GM12878 (cell line): ENCODE measurements at regions not wholly inside any gene's neighbourhood (a gene's known extent, or its start where the extent isn't known, plus 50 kb on each side); places are given as distances from the start of the nearest gene placed in this dataset.

ENCODE experiments used
- ATAC-seq: fragments of 200-7000 bp; cut with Tn5 transposase; 3 replicates; pipeline ENCODE4 v1.9.1; 2020; ENCODE audit warnings: mild to moderate bottlenecking, moderate library complexity
- BruUV-seq: library from RNA; stranded (reverse); fragments of 400-500 nt; replicated peaks from 2 replicates; lab custom pipeline; 2021; lab: Mats Ljungman, UMichigan
- CTCF ChIA-PET: fragments of 300-600 bp; sonication (Branson Sonifier 250); formaldehyde crosslinking; extraction: SDS; loops from one replicate; lab custom pipeline; 2021; ENCODE audit warnings: inconsistent platforms; lab: Yijun Ruan, JAX
- POLR2A ChIA-PET: fragments of 350-600 bp; formaldehyde crosslinking; extraction: SDS; loops from one replicate; lab custom pipeline; 2021; ENCODE audit warnings: inconsistent platforms; lab: Charles Lee
- RAD21 ChIA-PET: fragments of 300-600 bp; sonication (Branson Sonifier 250); formaldehyde crosslinking; loops from one replicate; lab custom pipeline; 2023; ENCODE audit warnings: antibody characterized with exemption; ENCODE audit not compliant: unreplicated experiment; lab: Charles Lee
- SMC1A ChIA-PET: fragments of 300-600 bp; sonication (Branson Sonifier 250); formaldehyde crosslinking; loops from one replicate; lab custom pipeline; 2023; ENCODE audit not compliant: unreplicated experiment, uncharacterized antibody; lab: Charles Lee
- DNase-seq: peaks from one replicate; pipeline ENCODE4 v3.0.0-alpha.2; 2011; ENCODE audit warnings: low read depth, low spot score
- FAIRE-seq: peaks from 3 replicates; lab custom pipeline; 2011; peaks lifted over from hg19 to GRCh38; lab: Jason Lieb, UNC
- H2AFZ ChIP-seq: 2 replicates; pipeline ENCODE4 v1.6.0; 2011; ENCODE audit warnings: low read depth, low read length, control low read depth; ENCODE audit not compliant: control insufficient read depth
- H3K27ac ChIP-seq: 2 replicates; pipeline ENCODE4 v1.5.1; 2011; ENCODE audit warnings: control low read depth; ENCODE audit not compliant: control insufficient read depth, insufficient read depth
- H3K27me3 ChIP-seq, 2 experiments: replicated peaks in 1 of 2; 2 replicates each; pipeline versions ENCODE4 v1.6.0 to v1.6.1; 2011; ENCODE audit warnings: low read length in 1 of 2; ENCODE audit not compliant: control insufficient read depth in 2 of 2, insufficient read depth in 2 of 2
- H3K36me3 ChIP-seq, 2 experiments: 2 replicates each; pipeline ENCODE4 v1.5.1; 2011; ENCODE audit warnings: low read length in 1 of 2; ENCODE audit not compliant: control insufficient read depth in 2 of 2, insufficient read depth in 2 of 2
- H3K4me1 ChIP-seq: 2 replicates; pipeline ENCODE4 v1.6.1; 2011; ENCODE audit warnings: mild to moderate bottlenecking, low read length, moderate library complexity, mixed read lengths; ENCODE audit not compliant: control insufficient read depth, insufficient read depth
- H3K4me2 ChIP-seq: 2 replicates; pipeline ENCODE4 v1.6.0; 2011; ENCODE audit warnings: control low read depth; ENCODE audit not compliant: control insufficient read depth, insufficient read depth
- H3K4me3 ChIP-seq: fragments of 200-600 bp; sonication (generic); 2 replicates; pipeline ENCODE4 v1.5.1; 2016
- H3K79me2 ChIP-seq: 2 replicates; pipeline ENCODE4 v1.6.0; 2011; ENCODE audit warnings: low read length; ENCODE audit not compliant: control insufficient read depth, insufficient read depth
- H3K9ac ChIP-seq: 2 replicates; pipeline ENCODE4 v1.8.0; 2011; ENCODE audit warnings: low read length, control low read depth, mixed read lengths; ENCODE audit not compliant: control insufficient read depth, insufficient read depth
- H3K9me3 ChIP-seq: replicated peaks from 3 replicates; pipeline ENCODE4 v1.5.1; 2011; ENCODE audit warnings: mild to moderate bottlenecking, low read length; ENCODE audit not compliant: control insufficient read depth, insufficient read depth
- H4K20me1 ChIP-seq: 2 replicates; pipeline ENCODE4 v1.6.0; 2011; ENCODE audit not compliant: control insufficient read depth, insufficient read depth
- DPF2 ChIP-seq: fragments of 450-650 bp; IDR thresholded peaks from 2 replicates; pipeline ENCODE4 v1.6.1; 2017; ENCODE audit warnings: mild to moderate bottlenecking
- FOS ChIP-seq: IDR thresholded peaks from 3 replicates; pipeline ENCODE4 v1.6.1; 2011; ENCODE audit warnings: borderline replicate concordance; ENCODE audit not compliant: insufficient read length; ENCODE audit errors: extremely low read depth
- FOXK2 ChIP-seq: fragments of 450-650 bp; IDR thresholded peaks from 2 replicates; pipeline ENCODE4 v1.6.1; 2017; ENCODE audit warnings: mild to moderate bottlenecking, moderate library complexity
- RBBP5 ChIP-seq: fragments of 200-600 bp; sonication (generic); conservative IDR thresholded peaks from 2 replicates; pipeline ENCODE4 v1.6.1; 2016
- SREBF1 ChIP-seq: IDR thresholded peaks from 2 replicates; pipeline ENCODE4 v1.6.1; 2012; ENCODE audit warnings: mild to moderate bottlenecking, low read length
- in situ Hi-C: fragments of 300-500 bp; cut with MboI; formaldehyde crosslinking; loops from 9 replicates; pipeline ENCODE4 v1.14.3; 2018; ENCODE audit warnings: mixed read lengths
- intact Hi-C: fragments of 100-400 bp; cut with micrococcal nuclease; formaldehyde crosslinking; loops from one replicate; pipeline ENCODE4 v1.14.2; 2022; ENCODE audit not compliant: unreplicated experiment
- TF ChIP-seq, protein P1 (sequence below): fragments of 450-650 bp; IDR thresholded peaks from 2 replicates; pipeline ENCODE4 v1.6.1; 2017; ENCODE audit warnings: mild to moderate bottlenecking, moderate library complexity
- TF ChIP-seq, protein P2 (sequence below), 3 experiments: IDR thresholded peaks in 2 of 3; conservative IDR thresholded peaks in 1 of 3; 2 replicates each; pipeline ENCODE4 v1.5.1; 2011; ENCODE audit warnings: low read depth in 3 of 3, low read length in 3 of 3, mild to moderate bottlenecking in 3 of 3, control low read depth in 2 of 3, moderate library complexity in 2 of 3, inconsistent platforms in 1 of 3, mixed read lengths in 1 of 3; ENCODE audit not compliant: control insufficient read depth in 2 of 3, insufficient read depth in 1 of 3; ENCODE audit errors: extremely low read depth in 1 of 3
- TF ChIP-seq, protein P3 (sequence below): IDR thresholded peaks from 2 replicates; pipeline ENCODE4 v1.6.1; 2011; ENCODE audit warnings: mild to moderate bottlenecking, low read depth, low read length, moderate library complexity; ENCODE audit not compliant: insufficient replicate concordance
- TF ChIP-seq, protein P4 (sequence below): fragments of 450-650 bp; IDR thresholded peaks from 2 replicates; pipeline ENCODE4 v1.6.1; 2016; ENCODE audit warnings: mild to moderate bottlenecking, moderate library complexity, borderline replicate concordance

DNA sequence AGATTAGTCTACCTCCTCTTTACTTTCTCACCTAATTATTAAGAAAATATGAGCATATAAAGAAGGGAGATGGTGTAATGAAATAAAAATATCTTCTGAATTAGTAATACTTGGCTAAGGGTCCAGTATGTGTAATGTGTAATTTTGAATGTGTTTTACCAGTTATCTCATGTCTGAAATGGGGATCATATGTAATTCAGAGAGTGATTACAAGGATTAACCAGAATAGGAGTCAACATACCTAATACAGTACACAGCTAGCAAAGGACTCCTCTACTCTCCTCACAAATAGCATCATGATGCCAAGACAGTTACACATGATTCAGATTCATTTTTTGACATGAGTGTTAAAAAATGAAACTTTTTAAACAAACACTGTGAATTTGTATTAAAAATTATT is 570.4 kb downstream of the SI start:
- in situ Hi-C loops: no loop called here
- H4K20me1 ChIP-seq: no peaks in the 10 kb centered on the region
- no peak overlapping the region for H3K4me2 ChIP-seq
- no TSS peak for BruUV-seq
- H3K36me3 ChIP-seq: no peaks in the 10 kb centered on the region
- ATAC-seq: no peak
- SMC1A ChIA-PET: no interaction called here
- no peak for FAIRE-seq
- H3K27me3 ChIP-seq: no peaks in the 10 kb centered on the region
- H3K9me3 ChIP-seq: no peaks in the 10 kb centered on the region
- no peak overlapping the region for H3K9ac ChIP-seq
- no peaks in the 10 kb centered on the region for H3K79me2 ChIP-seq
- intact Hi-C loops: no loop called here
- H3K27ac ChIP-seq: no peak overlapping the region
- H3K4me3 ChIP-seq: no peak overlapping the region
- H2AFZ ChIP-seq: no peak overlapping the region
- TF ChIP-seq RBBP5: no peak
- TF ChIP-seq, protein P1, sequence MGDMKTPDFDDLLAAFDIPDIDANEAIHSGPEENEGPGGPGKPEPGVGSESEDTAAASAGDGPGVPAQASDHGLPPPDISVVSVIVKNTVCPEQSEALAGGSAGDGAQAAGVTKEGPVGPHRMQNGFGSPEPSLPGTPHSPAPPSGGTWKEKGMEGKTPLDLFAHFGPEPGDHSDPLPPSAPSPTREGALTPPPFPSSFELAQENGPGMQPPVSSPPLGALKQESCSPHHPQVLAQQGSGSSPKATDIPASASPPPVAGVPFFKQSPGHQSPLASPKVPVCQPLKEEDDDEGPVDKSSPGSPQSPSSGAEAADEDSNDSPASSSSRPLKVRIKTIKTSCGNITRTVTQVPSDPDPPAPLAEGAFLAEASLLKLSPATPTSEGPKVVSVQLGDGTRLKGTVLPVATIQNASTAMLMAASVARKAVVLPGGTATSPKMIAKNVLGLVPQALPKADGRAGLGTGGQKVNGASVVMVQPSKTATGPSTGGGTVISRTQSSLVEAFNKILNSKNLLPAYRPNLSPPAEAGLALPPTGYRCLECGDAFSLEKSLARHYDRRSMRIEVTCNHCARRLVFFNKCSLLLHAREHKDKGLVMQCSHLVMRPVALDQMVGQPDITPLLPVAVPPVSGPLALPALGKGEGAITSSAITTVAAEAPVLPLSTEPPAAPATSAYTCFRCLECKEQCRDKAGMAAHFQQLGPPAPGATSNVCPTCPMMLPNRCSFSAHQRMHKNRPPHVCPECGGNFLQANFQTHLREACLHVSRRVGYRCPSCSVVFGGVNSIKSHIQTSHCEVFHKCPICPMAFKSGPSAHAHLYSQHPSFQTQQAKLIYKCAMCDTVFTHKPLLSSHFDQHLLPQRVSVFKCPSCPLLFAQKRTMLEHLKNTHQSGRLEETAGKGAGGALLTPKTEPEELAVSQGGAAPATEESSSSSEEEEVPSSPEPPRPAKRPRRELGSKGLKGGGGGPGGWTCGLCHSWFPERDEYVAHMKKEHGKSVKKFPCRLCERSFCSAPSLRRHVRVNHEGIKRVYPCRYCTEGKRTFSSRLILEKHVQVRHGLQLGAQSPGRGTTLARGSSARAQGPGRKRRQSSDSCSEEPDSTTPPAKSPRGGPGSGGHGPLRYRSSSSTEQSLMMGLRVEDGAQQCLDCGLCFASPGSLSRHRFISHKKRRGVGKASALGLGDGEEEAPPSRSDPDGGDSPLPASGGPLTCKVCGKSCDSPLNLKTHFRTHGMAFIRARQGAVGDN: no peak
- no peak for TF ChIP-seq DPF2
- TF ChIP-seq, protein P2, sequence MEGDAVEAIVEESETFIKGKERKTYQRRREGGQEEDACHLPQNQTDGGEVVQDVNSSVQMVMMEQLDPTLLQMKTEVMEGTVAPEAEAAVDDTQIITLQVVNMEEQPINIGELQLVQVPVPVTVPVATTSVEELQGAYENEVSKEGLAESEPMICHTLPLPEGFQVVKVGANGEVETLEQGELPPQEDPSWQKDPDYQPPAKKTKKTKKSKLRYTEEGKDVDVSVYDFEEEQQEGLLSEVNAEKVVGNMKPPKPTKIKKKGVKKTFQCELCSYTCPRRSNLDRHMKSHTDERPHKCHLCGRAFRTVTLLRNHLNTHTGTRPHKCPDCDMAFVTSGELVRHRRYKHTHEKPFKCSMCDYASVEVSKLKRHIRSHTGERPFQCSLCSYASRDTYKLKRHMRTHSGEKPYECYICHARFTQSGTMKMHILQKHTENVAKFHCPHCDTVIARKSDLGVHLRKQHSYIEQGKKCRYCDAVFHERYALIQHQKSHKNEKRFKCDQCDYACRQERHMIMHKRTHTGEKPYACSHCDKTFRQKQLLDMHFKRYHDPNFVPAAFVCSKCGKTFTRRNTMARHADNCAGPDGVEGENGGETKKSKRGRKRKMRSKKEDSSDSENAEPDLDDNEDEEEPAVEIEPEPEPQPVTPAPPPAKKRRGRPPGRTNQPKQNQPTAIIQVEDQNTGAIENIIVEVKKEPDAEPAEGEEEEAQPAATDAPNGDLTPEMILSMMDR (IDR thresholded peaks at IDR 0.05 in 2 of 3, conservative IDR thresholded peaks at IDR 0.05 in 1 of 3; ENCODE audit: control insufficient read depth in 2 of 3, extremely low read depth in 1 of 3, insufficient read depth in 1 of 3, low read depth in 3 of 3, low read length in 3 of 3): no peak
- TF ChIP-seq SREBF1: no peak
- no peak for TF ChIP-seq FOXK2
- TF ChIP-seq, protein P3, sequence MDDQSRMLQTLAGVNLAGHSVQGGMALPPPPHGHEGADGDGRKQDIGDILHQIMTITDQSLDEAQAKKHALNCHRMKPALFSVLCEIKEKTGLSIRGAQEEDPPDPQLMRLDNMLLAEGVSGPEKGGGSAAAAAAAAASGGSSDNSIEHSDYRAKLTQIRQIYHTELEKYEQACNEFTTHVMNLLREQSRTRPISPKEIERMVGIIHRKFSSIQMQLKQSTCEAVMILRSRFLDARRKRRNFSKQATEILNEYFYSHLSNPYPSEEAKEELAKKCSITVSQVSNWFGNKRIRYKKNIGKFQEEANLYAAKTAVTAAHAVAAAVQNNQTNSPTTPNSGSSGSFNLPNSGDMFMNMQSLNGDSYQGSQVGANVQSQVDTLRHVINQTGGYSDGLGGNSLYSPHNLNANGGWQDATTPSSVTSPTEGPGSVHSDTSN: no peak
- TF ChIP-seq FOS: no peak
- TF ChIP-seq, protein P4, sequence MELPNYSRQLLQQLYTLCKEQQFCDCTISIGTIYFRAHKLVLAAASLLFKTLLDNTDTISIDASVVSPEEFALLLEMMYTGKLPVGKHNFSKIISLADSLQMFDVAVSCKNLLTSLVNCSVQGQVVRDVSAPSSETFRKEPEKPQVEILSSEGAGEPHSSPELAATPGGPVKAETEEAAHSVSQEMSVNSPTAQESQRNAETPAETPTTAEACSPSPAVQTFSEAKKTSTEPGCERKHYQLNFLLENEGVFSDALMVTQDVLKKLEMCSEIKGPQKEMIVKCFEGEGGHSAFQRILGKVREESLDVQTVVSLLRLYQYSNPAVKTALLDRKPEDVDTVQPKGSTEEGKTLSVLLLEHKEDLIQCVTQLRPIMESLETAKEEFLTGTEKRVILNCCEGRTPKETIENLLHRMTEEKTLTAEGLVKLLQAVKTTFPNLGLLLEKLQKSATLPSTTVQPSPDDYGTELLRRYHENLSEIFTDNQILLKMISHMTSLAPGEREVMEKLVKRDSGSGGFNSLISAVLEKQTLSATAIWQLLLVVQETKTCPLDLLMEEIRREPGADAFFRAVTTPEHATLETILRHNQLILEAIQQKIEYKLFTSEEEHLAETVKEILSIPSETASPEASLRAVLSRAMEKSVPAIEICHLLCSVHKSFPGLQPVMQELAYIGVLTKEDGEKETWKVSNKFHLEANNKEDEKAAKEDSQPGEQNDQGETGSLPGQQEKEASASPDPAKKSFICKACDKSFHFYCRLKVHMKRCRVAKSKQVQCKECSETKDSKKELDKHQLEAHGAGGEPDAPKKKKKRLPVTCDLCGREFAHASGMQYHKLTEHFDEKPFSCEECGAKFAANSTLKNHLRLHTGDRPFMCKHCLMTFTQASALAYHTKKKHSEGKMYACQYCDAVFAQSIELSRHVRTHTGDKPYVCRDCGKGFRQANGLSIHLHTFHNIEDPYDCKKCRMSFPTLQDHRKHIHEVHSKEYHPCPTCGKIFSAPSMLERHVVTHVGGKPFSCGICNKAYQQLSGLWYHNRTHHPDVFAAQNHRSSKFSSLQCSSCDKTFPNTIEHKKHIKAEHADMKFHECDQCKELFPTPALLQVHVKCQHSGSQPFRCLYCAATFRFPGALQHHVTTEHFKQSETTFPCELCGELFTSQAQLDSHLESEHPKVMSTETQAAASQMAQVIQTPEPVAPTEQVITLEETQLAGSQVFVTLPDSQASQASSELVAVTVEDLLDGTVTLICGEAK: no peak
- TF ChIP-seq, all 136 proteins: peak for 0
- ChIA-PET POLR2A (no interaction called here), CTCF (no interaction called here), RAD21 (no interaction called here)
- H3K4me1 ChIP-seq: no peaks in the 10 kb centered on the region
- DNase-seq: no peak
